ENCODE measurements at regions not wholly inside any gene's neighbourhood (a gene's known extent, or its start where the extent isn't known, plus 50 kb on each side); places are given as distances from the start of the nearest gene placed in this dataset.

- TF ChIP-seq CTCF (IDR thresholded peaks at IDR 0.05) = no peak
- TF ChIP-seq EZH2 (IDR thresholded peaks at IDR 0.05) = no peak
- no peak for TF ChIP-seq EZH2phosphoT487 (IDR thresholded peaks at IDR 0.05)
These were observed 382.7 kb upstream of the USP24 start for GRCh38 chr1:55597910-55598309.

Measured in neural progenitor cell (in vitro differentiated cells).